GM12878 (cell line): ENCODE measurements at regions not wholly inside any gene's neighbourhood (a gene's known extent, or its start where the extent isn't known, plus 50 kb on each side); places are given as distances from the start of the nearest gene placed in this dataset.

Experiments used
- ATAC-seq: fragments of 200-7000 bp; cut with Tn5 transposase; 3 replicates; pipeline ENCODE4 v1.9.1; 2020; ENCODE audit warnings: mild to moderate bottlenecking, moderate library complexity
- BruUV-seq: library from RNA; stranded (reverse); fragments of 400-500 nt; replicated peaks from 2 replicates; lab custom pipeline; 2021; lab: Mats Ljungman, UMichigan
- CTCF ChIA-PET: fragments of 300-600 bp; sonication (Branson Sonifier 250); formaldehyde crosslinking; extraction: SDS; loops from one replicate; lab custom pipeline; 2021; ENCODE audit warnings: inconsistent platforms; lab: Yijun Ruan, JAX
- POLR2A ChIA-PET: fragments of 350-600 bp; formaldehyde crosslinking; extraction: SDS; loops from one replicate; lab custom pipeline; 2021; ENCODE audit warnings: inconsistent platforms; lab: Charles Lee
- RAD21 ChIA-PET: fragments of 300-600 bp; sonication (Branson Sonifier 250); formaldehyde crosslinking; loops from one replicate; lab custom pipeline; 2023; ENCODE audit warnings: antibody characterized with exemption; ENCODE audit not compliant: unreplicated experiment; lab: Charles Lee
- SMC1A ChIA-PET: fragments of 300-600 bp; sonication (Branson Sonifier 250); formaldehyde crosslinking; loops from one replicate; lab custom pipeline; 2023; ENCODE audit not compliant: unreplicated experiment, uncharacterized antibody; lab: Charles Lee
- DNase-seq: peaks from one replicate; pipeline ENCODE4 v3.0.0-alpha.2; 2011; ENCODE audit warnings: low read depth, low spot score
- FAIRE-seq: peaks from 3 replicates; lab custom pipeline; 2011; peaks lifted over from hg19 to GRCh38; lab: Jason Lieb, UNC
- H2AFZ ChIP-seq: 2 replicates; pipeline ENCODE4 v1.6.0; 2011; ENCODE audit warnings: low read depth, low read length, control low read depth; ENCODE audit not compliant: control insufficient read depth
- H3K27ac ChIP-seq: 2 replicates; pipeline ENCODE4 v1.5.1; 2011; ENCODE audit warnings: control low read depth; ENCODE audit not compliant: control insufficient read depth, insufficient read depth
- H3K27me3 ChIP-seq, 2 experiments: replicated peaks in 1 of 2; 2 replicates each; pipeline versions ENCODE4 v1.6.0 to v1.6.1; 2011; ENCODE audit warnings: low read length in 1 of 2; ENCODE audit not compliant: control insufficient read depth in 2 of 2, insufficient read depth in 2 of 2
- H3K36me3 ChIP-seq, 2 experiments: 2 replicates each; pipeline ENCODE4 v1.5.1; 2011; ENCODE audit warnings: low read length in 1 of 2; ENCODE audit not compliant: control insufficient read depth in 2 of 2, insufficient read depth in 2 of 2
- H3K4me1 ChIP-seq: 2 replicates; pipeline ENCODE4 v1.6.1; 2011; ENCODE audit warnings: mild to moderate bottlenecking, low read length, moderate library complexity, mixed read lengths; ENCODE audit not compliant: control insufficient read depth, insufficient read depth
- H3K4me2 ChIP-seq: 2 replicates; pipeline ENCODE4 v1.6.0; 2011; ENCODE audit warnings: control low read depth; ENCODE audit not compliant: control insufficient read depth, insufficient read depth
- H3K4me3 ChIP-seq: fragments of 200-600 bp; sonication (generic); 2 replicates; pipeline ENCODE4 v1.5.1; 2016
- H3K79me2 ChIP-seq: 2 replicates; pipeline ENCODE4 v1.6.0; 2011; ENCODE audit warnings: low read length; ENCODE audit not compliant: control insufficient read depth, insufficient read depth
- H3K9ac ChIP-seq: 2 replicates; pipeline ENCODE4 v1.8.0; 2011; ENCODE audit warnings: low read length, control low read depth, mixed read lengths; ENCODE audit not compliant: control insufficient read depth, insufficient read depth
- H3K9me3 ChIP-seq: replicated peaks from 3 replicates; pipeline ENCODE4 v1.5.1; 2011; ENCODE audit warnings: mild to moderate bottlenecking, low read length; ENCODE audit not compliant: control insufficient read depth, insufficient read depth
- H4K20me1 ChIP-seq: 2 replicates; pipeline ENCODE4 v1.6.0; 2011; ENCODE audit not compliant: control insufficient read depth, insufficient read depth
- ASH2L ChIP-seq: fragments of 300-600, 200-600 bp; sonication (generic); IDR thresholded peaks from 2 replicates; pipeline ENCODE4 v1.6.1; 2017; ENCODE audit warnings: low read depth, mild to moderate bottlenecking, borderline replicate concordance
- BACH1 ChIP-seq: fragments of 450-650 bp; IDR thresholded peaks from 2 replicates; pipeline ENCODE4 v1.6.1; 2017; ENCODE audit warnings: mild to moderate bottlenecking, borderline replicate concordance
- BCLAF1 ChIP-seq: fragments of 450-650 bp; IDR thresholded peaks from 2 replicates; pipeline ENCODE4 v1.6.1; 2017; ENCODE audit warnings: antibody characterized with exemption, mild to moderate bottlenecking, moderate library complexity
- CHD4 ChIP-seq: fragments of 200-600 bp; sonication (generic); IDR thresholded peaks from 2 replicates; pipeline ENCODE4 v1.6.1; 2016; ENCODE audit warnings: mild to moderate bottlenecking
- ETV6 ChIP-seq, 2 experiments: fragments of 450-650 bp in 1 of 2; IDR thresholded peaks in 1 of 2; conservative IDR thresholded peaks in 1 of 2; 2 replicates each; pipeline ENCODE4 v1.6.1; 2014; ENCODE audit warnings: antibody characterized with exemption in 1 of 2, borderline replicate concordance in 1 of 2, low read depth in 1 of 2, mild to moderate bottlenecking in 1 of 2, moderate library complexity in 1 of 2
- MYB ChIP-seq: fragments of 150-350 bp; IDR thresholded peaks from 2 replicates; pipeline ENCODE4 v1.6.1; 2014; ENCODE audit warnings: mild to moderate bottlenecking, low read depth, low read length, borderline replicate concordance
- NR2C2 ChIP-seq: IDR thresholded peaks from 2 replicates; pipeline ENCODE4 v1.6.1; 2011; ENCODE audit warnings: borderline replicate concordance, low read depth; ENCODE audit not compliant: control insufficient read depth, insufficient read length
- POLR2AphosphoS5 ChIP-seq: IDR thresholded peaks from 2 replicates; pipeline ENCODE4 v1.6.1; 2011; ENCODE audit warnings: mild to moderate bottlenecking, low read length, inconsistent platforms
- RBBP5 ChIP-seq: fragments of 200-600 bp; sonication (generic); conservative IDR thresholded peaks from 2 replicates; pipeline ENCODE4 v1.6.1; 2016
- RELA ChIP-seq: fragments of 450-650 bp; IDR thresholded peaks from 2 replicates; pipeline ENCODE4 v1.8.0; 2014; ENCODE audit warnings: borderline replicate concordance; ENCODE audit not compliant: partially characterized antibody
- RELB ChIP-seq: fragments of 450-650 bp; IDR thresholded peaks from 2 replicates; pipeline ENCODE4 v1.6.1; 2017; ENCODE audit warnings: low read depth, mild to moderate bottlenecking, moderate library complexity
- SREBF1 ChIP-seq: IDR thresholded peaks from 2 replicates; pipeline ENCODE4 v1.6.1; 2012; ENCODE audit warnings: mild to moderate bottlenecking, low read length
- STAT3 ChIP-seq: IDR thresholded peaks from 2 replicates; pipeline ENCODE4 v1.6.1; 2011; ENCODE audit warnings: low read depth, low read length, improper control_type of control experiment
- TAF1 ChIP-seq: IDR thresholded peaks from 2 replicates; pipeline ENCODE4 v1.6.1; 2011; ENCODE audit warnings: mild to moderate bottlenecking, low read depth, low read length, borderline replicate concordance
- TCF12 ChIP-seq: IDR thresholded peaks from 2 replicates; pipeline ENCODE4 v1.6.1; 2011; ENCODE audit warnings: low read depth, mild to moderate bottlenecking, low read length
- USF2 ChIP-seq: IDR thresholded peaks from 2 replicates; pipeline ENCODE4 v1.6.1; 2011; ENCODE audit warnings: low read depth, low read length, improper control_type of control experiment, borderline replicate concordance
- ZBTB4 ChIP-seq: fragments of 450-650 bp; formaldehyde crosslinking; IDR thresholded peaks from 2 replicates; pipeline ENCODE4 v1.4.0; 2022; ENCODE audit warnings: mild to moderate bottlenecking, moderate library complexity
- ZNF207 ChIP-seq: fragments of 450-650 bp; IDR thresholded peaks from 2 replicates; pipeline ENCODE4 v1.6.1; 2014; ENCODE audit warnings: antibody characterized with exemption, mild to moderate bottlenecking, borderline replicate concordance
- WGBS: methylation state at CpG from one replicate; pipeline ENCODE4 v1.1.6; 2016; ENCODE audit warnings: low lambda C conversion rate; ENCODE audit not compliant: insufficient replicate concordance, insufficient coverage; ENCODE audit errors: missing lambda C conversion rate; 5-methylcytosine and 5-hydroxymethylcytosine counted together
- in situ Hi-C: fragments of 300-500 bp; cut with MboI; formaldehyde crosslinking; loops from 9 replicates; pipeline ENCODE4 v1.14.3; 2018; ENCODE audit warnings: mixed read lengths
- intact Hi-C: fragments of 100-400 bp; cut with micrococcal nuclease; formaldehyde crosslinking; loops from one replicate; pipeline ENCODE4 v1.14.2; 2022; ENCODE audit not compliant: unreplicated experiment

GRCh38 chr18:77990131-77990530 lies 740.5 kb downstream of the GALR1 start:
- TF ChIP-seq BACH1 = no peak
- TF ChIP-seq RELA = no peak
- TF ChIP-seq ZNF207 = no peak
- no peak for TF ChIP-seq BCLAF1
- TF ChIP-seq ZBTB4 (CRISPR knock-in tag) = no peak
- TF ChIP-seq CHD4 = no peak
- no peak for TF ChIP-seq STAT3
- no peak for TF ChIP-seq ETV6 (conservative IDR thresholded peaks at IDR 0.05 in 1 of 2, IDR thresholded peaks at IDR 0.05 in 1 of 2; ENCODE audit: borderline replicate concordance in 1 of 2, low read depth in 1 of 2)
- TF ChIP-seq TCF12 = no peak
- no peak for TF ChIP-seq TAF1
- TF ChIP-seq ASH2L = no peak
- no peak for TF ChIP-seq USF2
- no peak for TF ChIP-seq MYB
- no peak for TF ChIP-seq POLR2AphosphoS5
- no peak for TF ChIP-seq RBBP5
- TF ChIP-seq NR2C2 = no peak
- TF ChIP-seq SREBF1 = no peak
- no peak for TF ChIP-seq RELB
- TF ChIP-seq, all 136 proteins: peak for 0
- H3K9ac ChIP-seq = no peak overlapping the region
- CTCF ChIA-PET = no interaction called here
- ATAC-seq = no peak
- BruUV-seq = no TSS peak
- SMC1A ChIA-PET = no interaction called here
- H3K36me3 ChIP-seq = no peaks in the 10 kb centered on the region
- WGBS = 39% methylated on average over 12 of the region's 12 CpGs
- H3K4me2 ChIP-seq = no peak overlapping the region
- H2AFZ ChIP-seq = no peak overlapping the region
- intact Hi-C loops = no loop called here
- RAD21 ChIA-PET = no interaction called here
- H3K27ac ChIP-seq = no peak overlapping the region
- H3K4me1 ChIP-seq = no peaks in the 10 kb centered on the region
- H4K20me1 ChIP-seq = no peaks in the 10 kb centered on the region
- no peak for DNase-seq
- POLR2A ChIA-PET = no interaction called here
- no peak overlapping the region for H3K4me3 ChIP-seq
- H3K79me2 ChIP-seq = no peaks in the 10 kb centered on the region
- H3K27me3 ChIP-seq = no peaks in the 10 kb centered on the region
- no peak for FAIRE-seq
- in situ Hi-C loops = no loop called here
- H3K9me3 ChIP-seq = no peaks in the 10 kb centered on the region; the same call in 2 of the 3 replicates
